HG03159 (cell line): ENCODE measurements at regions not wholly inside any gene's neighbourhood (a gene's known extent, or its start where the extent isn't known, plus 50 kb on each side); places are given as distances from the start of the nearest gene placed in this dataset.
A peak's percentile ranks its signal among the peaks of the same experiment; 100 is the strongest.
"Not testable (repeated sequence)": the region's sequence is repeated elsewhere in the genome, so short reads cannot be mapped to it uniquely, and the experiment has no call there.

Experiments used
- ATAC-seq: cut with Tn5 transposase; IDR thresholded peaks from one replicate; pipeline ENCODE4 v1.9.1; 2021; ENCODE audit warnings: mild to moderate bottlenecking, moderate library complexity; ENCODE audit not compliant: unreplicated experiment

DNA sequence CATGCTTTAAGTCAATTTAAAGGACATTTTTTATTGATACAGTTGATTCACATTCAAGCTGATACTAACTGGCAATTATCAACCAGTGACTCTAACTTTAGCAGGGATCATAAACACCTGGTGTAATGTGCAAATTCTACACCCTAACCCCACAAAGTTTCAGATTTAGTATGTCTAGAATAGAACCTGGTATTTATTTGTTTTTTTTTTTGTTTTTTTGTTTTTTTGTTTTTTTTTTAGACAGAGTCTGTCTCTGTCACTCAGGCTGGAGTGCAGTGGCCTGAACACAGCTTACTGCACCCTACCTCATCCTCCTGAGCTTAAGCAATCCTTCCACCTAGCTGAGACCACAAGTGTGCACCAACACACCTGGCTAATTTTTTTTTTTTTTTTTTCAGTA, 311.2 kb upstream of the SEMA6A start:
- ATAC-seq, result peak; percentile 53

DNA sequence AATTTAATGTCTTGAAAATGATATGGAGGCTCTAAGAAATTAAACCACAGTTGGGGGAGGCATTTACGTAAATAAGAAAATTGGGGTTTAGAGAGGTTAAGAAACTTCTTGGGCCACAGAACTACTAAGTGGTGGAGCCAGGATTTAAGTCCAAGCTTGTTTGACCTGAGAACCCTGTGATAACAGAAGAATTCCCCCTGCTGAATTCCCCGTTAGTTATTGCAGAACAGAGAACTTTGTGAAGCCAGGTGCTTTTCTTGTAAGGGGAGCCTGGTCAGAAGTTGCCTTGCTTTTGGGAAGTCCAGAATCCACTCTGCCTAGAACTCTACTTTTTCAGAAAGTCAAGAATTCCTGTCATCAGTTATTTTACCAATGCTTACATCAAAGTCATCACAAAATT, 309.3 kb upstream of the SEMA6A start:
- ATAC-seq, result no peak

DNA sequence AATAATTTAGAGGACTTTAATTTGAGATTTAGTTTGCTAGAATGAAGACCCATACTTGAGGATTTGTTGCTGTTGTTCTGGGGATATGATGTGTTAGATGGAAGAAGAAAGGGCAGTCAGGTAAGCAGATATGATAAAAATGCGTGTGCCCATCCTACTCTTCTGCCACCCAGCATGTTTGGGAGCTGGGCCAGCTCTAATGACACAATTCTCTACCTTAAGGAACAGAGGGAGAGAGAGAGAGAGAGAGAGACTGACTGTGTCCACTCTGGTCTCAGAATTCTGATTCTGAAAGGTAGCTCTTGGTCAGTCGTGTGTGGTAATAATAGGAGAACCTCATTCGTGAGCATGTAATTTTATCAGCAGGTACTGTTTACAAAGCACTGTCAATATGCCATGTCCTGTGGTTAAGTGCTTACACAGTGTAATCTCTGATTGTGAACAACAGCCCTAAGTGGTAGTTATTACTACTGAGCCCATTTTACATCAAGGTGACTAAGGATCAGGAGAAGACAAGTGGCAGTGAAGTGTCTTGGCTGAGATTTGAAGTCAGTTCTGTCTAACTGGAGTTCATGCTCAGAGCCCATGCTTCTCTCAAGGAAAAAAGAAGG, 307.4 kb upstream of the SEMA6A start:
- no peak for ATAC-seq

DNA sequence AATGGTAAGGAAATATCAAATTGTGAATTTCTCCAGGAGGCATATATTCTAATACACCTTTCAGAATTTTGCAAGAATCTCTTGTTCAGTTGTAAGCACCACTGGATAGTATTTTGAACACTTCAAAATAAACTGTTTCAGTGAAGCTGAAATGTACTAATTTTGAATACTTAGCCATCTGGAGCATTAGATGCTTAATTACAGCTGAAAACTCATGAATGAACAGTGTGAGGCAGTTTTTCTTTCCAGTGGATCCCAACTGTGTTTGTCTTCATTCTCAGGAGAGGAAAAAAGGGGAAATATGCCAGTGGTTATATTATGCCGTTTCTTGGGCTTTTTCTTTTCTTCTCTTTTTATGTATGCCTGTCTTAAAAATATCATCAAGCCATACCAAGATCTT, 306.0 kb upstream of the SEMA6A start:
- no peak for ATAC-seq

DNA sequence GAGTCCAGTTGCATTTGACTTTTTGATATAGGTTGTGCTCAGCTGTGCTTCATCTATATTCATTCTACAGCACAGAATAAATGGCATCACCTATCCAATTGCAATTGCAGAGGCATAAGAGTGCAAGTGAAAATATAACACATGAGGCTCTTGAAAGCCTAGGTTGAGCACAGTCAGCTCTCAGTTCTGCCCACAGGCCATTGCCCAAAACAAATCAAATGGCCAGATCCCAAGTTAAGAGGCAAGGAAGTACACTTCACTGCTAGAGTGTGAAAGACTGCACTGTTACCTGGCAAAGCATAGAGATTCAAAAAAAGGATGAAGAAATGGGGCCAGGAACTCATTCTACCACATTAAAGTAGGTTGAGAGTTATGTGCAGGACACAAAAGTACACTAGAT, 305.5 kb upstream of the SEMA6A start:
- ATAC-seq, result no peak

DNA sequence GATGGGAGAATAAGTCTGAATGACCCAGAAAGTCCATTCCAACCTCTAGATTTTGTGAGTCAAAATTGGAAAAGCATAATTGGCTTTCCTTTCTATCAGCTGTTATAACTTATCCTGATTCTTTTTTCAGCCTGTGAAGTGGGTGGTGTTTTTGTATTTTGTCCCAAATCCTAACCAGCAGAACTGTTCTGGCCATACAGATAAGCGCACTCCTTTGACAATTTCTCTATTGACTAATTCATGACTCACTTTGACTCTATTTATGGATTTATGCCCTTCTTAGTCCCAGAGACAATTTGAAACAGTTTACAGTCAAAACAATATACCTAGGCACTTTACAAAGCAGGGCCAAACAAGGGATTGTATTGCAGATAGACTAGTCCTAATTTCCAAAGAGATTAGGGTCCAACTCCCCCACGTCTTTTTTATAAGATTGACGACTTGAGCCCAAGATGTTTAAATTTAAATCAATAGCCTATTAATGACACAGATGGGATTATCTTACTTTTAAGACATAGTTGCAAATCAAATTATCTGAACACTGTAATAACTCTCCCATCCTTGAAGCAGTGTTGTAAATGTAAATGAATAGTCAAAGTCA, 301.7 kb upstream of the SEMA6A start:
- no peak for ATAC-seq

DNA sequence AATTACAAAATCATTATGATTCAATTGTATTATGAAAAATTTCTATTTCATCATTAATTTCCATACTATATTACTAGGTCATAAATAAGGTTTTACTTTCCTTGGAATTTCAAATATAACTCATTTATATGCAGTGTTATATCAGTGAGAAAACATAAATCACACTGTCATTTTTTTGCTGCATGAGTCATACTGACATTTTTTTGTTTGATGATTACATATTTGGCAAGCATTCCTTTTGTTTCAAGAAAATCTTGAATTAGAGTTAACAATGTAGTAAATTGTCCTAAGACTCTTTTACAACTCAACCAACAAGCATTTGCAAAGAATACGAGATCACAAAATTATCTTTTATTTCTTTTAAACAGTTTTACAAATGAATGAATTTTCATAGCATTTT, 298.4 kb upstream of the SEMA6A start:
- ATAC-seq, result no peak

DNA sequence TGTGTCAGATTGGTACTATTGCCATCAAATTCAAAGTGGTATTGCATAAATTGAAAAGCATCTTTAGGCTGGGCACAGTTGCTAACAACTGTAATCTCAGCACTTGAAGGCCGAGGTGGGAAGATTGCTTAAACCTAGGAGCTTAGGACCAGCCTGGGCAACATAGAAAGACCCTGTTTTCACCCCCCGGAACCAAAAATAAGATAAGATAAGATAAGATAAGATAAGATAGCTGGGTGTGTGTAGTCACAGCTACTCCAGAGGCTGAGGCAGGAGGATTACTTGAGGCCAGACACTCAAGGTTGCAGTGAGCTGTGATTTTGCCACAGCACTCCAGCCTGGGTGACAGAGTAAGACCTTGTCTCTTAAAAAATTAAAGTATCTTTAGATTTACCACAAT, 297.9 kb upstream of the SEMA6A start:
- no peak for ATAC-seq

DNA sequence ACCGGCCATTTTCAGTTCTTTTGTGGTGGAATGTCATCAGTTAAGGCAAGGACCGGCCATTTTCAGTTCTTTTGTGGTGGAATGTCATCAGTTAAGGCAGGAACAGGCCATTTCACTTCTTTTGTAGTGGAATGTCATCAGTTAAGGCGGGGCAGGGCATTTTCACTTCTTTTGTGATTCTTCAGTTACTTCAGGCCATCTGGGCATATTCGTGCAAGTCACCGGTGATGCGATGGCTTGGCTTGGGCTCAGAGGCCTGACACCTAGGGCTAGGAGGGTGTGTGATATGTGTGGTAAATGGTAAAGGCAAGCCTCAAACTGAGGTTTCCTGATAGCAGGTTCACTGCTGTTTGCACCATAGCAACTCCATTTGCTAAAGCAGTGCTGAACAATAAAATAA, 293.2 kb upstream of the SEMA6A start:
- not testable (repeated sequence) for ATAC-seq

DNA sequence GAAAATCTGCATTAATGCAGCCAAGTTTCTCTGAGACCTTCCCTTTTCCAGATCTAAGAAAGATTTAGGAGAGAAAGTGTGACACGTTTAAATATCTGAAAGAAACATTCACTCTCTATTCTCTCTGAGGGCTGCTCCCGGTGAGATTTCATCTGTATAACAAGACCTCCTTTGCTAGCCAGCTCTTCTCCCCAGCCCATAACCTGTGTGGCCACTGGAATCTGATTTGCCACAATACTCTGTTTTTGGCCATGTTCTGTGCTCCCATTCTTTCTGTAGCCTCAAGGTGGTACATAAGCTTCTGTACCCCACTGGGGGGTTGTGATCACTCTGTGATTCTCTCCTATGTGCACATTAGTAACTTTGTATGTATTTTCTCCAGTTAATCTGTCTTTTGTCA, 291.0 kb upstream of the SEMA6A start:
- no peak for ATAC-seq

DNA sequence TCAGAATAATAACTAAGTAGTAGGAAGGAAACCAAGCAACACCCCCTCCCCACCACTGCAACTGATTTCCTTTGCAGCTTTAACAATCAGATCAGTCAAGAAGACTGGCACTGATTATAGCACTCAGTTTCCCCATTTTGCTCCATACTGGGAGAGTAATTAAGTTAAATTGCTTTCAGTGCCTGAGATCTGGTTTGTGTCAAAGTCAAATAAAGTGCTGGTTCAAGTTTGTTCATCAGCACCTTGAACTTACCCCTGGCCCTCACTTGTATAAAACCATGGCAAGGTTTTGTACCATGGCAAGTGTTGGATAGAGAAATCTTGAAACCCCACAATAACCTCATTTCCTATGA, 290.2 kb upstream of the SEMA6A start:
- no peak for ATAC-seq

DNA sequence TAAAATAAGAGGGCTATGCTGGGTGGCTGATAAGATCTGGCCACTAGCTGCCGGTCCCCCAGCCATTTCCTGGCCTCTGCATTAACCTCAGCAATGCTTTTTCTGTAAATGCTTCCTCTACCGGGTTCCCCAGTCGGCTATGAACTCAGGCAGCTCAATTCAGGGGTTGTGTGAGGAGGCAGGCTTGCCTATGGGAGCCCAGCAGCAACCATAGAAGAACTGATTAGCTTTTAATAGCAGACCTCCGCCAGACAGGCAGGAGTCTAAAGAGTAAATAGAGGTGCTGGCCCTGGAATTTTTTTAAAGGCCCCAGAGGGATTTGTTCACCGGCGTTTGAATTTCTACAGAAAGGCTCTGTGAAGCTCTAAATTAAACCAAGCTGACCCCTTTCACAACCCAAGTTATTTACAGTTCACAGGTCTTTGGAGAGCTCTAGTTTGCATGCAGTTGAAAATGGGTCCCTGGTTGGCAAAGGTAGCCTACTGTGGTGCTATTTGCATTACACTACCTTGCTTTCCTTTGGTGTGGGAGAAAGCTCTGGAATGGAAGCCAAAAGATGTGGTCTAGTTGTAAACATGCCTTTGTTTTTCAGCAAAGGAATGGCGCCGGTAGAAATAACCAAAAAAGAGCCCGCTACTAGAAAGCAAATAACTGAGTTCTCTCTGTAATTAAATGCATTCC, 289.7 kb upstream of the SEMA6A start:
- no peak for ATAC-seq

DNA sequence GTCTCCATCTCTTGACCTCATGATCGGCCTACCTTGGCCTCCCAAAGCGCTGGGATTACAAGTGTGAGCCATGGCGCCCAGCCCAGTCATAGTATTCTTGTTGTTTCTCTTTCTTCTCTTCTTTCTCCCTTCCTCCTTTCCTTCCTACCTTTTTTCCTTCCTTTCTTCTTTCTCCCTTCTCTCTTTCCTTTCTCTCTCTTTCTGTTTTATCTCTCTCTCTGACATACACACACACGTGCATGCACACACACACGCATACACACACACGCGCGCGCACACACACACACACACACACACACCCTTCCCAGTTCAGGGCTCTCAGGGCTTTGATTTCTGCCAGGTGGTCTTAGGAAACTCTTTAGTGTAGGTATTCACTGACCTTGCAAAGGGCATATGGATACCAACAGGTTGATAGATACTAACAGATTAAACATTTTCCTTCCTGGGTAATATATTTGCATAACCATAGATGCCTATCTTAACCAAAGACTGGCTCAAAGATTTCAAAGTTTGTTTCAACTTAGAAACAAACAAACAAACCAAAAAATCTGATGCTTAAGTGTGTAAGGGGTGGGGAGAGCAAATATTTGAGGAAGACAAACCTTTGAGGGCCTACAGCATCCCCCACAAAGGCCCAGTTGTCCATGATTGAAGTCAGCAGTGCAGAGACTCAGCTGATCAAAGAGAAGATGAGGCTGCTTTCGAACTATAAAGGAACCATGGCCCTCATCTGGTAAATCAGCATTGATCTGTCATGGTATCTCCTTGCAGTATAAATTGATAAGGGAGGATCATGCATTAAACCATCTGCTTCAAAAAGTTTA, 288.2 kb upstream of the SEMA6A start:
- ATAC-seq, result no peak

DNA sequence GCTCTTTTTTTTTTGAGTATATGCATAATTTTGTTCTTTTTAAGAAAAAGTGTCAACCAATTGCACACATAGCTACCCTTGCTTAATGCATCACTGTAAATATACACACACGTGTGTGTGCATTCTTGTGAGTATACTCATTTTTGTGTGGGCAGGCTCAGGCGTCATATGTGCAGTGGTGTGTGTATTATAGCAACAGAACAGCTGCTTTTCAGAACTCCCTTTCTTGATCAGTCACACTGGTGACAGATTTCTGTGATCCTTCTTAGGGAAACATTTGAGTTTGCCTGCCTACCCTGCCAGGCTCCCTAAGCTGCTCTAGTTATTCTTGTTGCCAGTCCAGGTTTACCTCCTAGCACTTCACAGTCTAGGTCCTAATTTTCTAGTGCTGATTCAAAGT, 287.0 kb upstream of the SEMA6A start:
- no peak for ATAC-seq

DNA sequence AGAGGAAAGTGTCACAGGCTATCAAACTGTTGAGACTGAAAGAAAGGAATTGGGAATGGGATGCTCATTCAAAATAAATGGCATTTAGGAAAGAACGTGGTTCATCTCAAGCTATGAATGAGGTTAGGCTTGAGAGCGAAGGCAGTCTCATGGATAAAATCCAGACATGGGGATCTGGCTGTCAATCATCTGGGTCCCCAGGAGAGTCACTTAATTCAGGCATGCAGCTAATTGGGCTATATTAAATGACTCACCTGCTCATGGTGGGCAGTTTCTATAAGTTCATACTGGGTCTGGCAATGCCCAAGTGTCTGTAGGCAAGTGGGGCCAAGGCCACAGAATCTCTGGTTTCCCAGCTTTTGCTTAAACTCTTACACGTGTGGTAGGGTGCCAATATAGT, 286.5 kb upstream of the SEMA6A start:
- no peak for ATAC-seq

DNA sequence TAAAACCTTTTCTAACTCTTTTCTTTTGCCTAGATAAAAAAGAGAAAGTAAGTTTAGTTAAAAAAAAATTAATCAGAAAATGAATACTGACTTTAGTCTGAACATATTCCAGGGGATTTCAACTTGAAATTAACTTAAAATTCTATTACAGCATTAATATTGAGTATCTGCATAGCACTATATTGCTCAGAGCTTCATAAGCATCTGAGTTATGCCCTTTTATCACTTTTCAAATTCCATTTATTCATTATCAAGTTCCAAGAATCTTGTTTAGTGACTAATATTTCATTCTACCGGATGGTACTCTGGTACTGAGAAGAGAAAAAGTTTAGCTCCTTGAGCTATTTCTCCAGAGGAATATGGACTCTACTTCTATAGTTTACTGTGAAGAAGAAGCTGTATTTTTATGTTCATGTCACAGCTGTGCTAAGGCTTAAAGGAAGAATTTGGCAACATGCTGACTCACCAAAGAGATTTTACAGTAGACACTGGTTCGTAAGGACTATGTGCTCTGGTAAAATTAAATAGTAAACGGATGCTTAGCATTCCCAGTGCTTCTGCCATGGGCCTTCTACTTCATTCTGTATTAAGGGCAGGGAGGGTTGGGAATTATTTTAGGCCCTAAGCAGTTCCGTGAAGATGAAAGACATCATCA, 285.2 kb upstream of the SEMA6A start:
- ATAC-seq, result no peak

DNA sequence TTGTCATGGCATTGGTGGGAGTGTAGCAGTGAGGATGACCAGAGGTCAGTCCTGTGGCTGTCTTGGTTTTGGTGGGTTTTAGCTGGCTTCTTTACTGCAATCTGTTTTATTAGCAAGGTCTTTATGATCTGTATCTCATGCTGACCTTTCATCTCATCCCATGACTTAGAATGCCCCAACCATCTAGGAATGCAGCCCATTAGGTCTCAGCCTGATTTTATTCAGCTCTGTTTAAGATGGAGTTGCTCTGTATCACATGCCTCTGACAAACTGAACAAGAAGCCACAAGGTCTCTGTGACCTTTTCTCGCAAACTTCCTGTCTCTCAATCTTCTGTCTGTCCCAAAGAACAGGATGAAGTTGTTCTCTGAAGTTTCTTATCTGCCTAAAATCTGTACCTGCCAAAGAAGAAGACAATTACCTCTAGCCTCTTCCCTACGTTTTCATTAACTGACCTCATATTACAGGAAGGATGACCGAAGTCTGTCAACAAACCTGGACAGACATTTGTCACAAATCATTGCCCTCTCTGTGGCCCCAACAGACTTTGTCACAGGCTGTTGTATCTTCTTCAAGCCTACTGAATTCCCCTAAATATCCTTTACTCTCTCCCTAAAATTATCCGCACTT, 284.2 kb upstream of the SEMA6A start:
- ATAC-seq, result no peak

DNA sequence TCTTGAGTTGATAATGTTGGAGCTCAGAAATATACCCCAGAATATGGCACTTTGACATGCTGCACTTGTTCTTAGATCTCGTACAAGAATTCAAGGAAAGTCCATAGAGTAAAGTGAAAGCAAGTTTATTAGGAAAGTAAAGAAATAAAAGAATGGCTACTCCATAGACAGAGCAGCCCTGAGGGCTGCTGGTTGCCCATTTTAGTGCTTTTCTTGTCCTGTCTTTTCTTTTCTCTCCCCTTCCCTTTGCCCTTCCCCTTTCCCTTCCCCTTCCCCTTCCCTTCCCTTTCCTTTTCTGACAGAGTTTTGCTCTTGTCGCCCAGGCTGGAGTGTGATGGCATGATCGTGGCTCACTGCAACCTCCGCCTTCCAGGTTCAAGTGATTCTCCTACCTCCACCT, 283.4 kb upstream of the SEMA6A start:
- not testable (repeated sequence) for ATAC-seq

DNA sequence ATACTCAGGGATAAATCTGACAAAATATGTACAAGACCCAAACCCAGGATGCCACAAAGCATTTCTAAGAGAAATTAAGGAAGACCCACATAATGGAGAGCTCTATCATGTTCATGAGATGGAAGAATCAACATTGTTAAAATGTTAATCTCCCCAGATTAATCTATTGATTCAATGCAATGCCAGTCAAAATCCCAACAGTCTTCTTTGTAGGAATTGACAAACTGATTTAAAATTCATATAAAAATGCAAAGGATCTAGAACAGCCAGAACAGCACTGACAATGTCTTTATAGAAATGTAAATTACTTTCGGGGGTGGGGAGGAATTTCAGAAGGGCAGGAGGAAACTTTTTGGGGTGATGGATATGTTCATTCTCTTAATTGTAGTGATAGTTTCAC, 281.6 kb upstream of the SEMA6A start:
- no peak for ATAC-seq

DNA sequence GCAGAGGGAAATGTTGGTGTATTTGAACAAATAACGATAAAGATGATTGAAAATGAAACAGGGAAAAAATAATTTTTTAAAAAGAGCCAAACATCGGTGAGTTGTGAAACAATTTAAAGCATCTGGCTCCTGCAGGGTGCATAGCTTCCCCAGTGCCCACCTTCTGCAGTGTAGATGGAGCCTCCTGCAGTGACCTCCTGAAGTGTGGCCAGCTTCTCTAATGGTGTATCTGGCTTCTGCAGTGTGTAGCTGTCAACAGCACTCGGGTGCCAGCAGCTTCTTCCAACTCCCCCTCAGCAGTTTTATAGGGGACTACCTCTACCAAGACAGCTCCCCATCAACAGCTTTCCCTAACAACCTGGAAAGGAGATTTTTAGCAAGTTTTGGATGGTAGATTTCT, 279.4 kb upstream of the SEMA6A start:
- no peak for ATAC-seq
